HG03097 (cell line): ENCODE measurements at regions not wholly inside any gene's neighbourhood (a gene's known extent, or its start where the extent isn't known, plus 50 kb on each side); places are given as distances from the start of the nearest gene placed in this dataset.
"Not testable (repeated sequence)": the region's sequence is repeated elsewhere in the genome, so short reads cannot be mapped to it uniquely, and the experiment has no call there.

Experiments
- ATAC-seq: cut with Tn5 transposase; IDR thresholded peaks from one replicate; pipeline ENCODE4 v1.9.1; 2021; ENCODE audit not compliant: unreplicated experiment, low FRiP score

DNA sequence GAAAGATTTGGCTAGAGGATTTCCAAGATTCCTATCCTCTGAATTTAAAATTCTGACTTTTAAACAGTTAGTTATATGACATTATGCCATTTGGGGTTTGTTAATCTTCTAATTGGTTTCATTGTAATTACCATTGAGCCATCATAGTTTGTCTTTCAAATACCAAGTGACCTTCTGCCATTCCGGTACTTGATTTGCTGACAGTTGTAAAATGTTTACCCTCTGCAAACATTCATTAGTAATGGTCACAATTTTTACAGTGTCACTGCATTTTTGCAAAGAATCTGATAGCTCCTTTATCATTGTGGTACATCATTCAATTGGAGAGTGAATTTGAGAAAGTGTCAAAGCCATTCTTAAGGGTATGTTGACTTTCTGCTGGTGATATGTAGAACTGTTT, 645.0 kb upstream of the TBL1XR1 start:
- ATAC-seq, result no peak

DNA sequence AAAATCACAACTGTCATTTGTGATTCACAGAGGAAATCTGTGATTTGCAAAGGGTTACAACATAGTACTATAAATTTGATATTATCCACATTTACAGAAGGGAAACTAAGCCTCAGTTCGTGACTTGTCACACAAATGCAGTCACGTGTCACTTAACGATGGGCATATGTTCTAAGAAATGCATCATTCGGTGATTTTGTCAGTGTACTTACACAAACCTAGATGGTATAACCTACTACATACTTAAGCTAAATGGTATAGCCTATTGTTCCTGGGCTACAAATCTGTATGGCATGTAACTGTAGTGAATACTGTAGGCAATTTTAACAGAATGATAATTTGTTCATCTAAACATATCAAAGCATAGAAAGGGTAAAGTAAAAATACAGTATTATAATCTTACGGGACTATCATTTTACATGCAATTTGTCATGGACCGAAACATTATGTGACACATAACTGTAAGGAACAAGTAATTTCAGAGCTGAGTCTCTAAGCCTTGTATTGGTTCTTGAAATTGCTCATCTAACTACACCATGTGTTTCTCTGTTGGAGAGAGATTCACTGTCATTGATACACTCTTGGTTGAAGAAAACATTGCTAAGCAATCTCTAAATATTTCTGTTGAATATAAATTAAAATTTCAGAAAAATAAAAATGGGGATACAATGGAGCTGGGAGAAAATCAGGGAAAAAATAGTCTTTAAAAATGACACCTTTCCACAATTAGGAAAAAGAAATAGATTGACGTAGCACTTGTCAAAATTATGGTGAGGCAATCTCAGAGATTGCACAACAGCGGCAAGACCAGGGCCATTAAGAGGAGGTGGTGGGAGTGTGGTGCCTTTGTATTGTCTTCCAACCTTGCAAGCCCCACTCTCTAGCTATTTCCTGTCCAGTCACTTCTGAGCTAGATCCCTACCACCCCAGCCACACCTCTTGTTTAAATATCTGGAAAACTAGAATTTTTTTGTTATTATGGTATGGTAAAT, 645.8 kb upstream of the TBL1XR1 start:
- ATAC-seq, result no peak

DNA sequence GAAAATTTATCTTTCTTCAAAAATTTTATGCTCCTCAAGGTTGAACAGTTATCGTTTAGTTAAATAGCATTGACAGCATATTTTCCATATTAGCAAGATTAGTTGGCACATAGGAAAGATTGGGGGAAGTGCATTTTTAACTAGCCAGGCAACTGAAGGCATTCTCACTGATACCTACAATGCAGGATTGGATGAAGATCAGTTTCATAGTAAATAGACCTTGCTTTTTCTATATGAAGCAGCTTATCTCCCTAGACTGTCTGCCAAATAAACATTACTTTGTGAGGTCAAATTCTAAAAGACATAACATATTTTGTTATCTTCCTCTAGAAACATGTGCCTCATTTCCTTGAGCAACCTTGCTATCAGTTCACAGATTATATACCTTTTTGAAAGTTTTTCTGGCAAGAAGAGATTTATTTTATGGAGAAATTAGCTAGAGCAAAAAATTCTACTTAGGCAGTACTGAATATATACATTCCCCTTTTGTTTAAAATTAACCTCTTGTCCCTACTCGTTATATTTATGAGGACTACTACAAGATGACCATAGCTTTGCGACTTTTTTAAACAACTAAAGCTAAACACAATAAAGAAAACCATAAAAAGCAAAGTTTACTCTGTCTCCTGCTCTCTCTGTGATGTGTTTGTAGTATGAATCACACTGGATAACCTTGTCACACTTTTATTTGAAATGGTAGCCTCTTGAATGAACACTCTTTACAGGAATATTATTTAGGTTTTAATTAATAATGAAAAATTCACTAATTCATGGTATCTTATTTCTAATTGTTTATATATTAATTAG, 654.9 kb upstream of the TBL1XR1 start:
- no peak for ATAC-seq

DNA sequence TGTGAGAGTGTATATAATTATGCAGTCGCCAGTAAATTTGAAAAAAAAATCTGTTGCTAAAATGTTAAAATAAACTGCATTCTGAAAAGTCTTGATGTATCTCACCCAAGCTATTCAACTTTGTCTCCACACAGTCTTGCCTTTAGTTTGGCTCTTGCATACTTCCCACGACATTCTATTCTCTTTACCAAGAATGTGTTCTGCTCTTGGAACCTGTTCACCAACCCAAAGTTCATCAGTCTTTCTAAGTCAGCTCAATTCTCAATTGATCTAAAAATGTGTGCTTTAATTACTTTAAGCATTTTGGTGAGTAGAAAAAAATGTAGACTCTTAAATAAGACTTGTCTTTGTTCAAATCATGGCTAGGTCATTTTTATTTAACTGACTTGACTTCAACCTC, 657.7 kb upstream of the TBL1XR1 start:
- ATAC-seq, result no peak

DNA sequence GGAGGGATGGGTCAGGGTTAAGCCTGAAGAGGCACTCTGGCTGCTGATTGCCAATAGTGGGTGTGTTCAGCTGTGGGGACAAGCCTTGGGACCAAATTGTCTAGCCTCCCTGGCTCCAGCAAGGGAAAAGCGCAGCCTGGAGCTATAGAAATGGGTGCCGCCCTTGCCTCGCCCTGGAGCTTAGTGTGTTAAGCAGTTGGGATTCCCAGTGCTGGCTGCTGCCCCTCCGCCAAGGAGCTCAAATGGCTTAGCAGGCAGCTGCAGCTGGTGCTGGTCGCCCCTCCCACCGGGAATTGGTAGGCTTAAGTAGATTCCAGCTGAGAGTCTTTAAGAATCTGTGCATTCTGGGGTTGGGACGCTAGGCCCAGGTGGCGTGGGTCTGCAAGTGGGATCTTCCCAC, 662.9 kb upstream of the TBL1XR1 start:
- no peak for ATAC-seq

DNA sequence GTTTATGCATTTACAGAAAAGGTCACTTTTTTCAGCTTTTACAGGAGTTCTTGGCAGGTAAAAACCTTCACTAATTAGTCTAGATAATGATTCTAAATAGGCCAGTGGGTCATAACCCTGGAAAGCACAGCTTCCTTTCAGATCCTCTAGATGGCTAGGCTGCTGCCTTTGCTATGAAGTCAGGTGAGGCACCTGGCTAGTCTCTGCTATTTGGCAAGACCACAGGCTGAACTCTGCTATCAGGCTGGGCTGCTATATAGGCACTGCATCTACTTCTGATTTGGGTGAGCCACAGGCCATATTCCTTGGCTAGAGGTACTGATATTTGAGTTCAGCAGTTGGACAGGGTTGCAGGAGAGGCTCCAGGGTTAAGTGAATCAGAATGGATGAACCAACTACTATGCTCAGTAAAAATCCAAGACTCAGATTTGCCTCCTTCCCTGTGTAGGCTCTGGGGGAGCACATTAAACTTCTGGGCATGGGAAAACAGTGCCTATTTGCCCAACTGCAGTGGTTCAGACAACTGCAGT, 665.7 kb upstream of the TBL1XR1 start:
- no peak for ATAC-seq

DNA sequence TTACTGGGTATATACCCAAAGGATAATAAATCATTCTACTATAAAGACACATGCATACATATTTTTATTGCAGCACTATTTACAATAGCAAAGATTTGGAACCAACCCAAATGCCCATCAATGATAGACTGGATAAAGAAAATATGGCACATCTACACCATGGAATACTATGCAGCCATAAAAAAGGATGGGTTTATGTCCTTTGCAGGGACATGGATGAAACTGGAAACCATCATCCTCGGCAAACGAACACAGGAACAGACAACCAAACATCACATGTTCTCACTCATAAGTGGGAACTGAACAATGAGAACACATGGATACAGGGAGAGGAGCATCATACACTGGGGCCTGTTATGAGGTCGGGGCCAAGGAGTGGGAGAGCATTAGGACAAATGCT, 665.0 kb upstream of the KCNMB2 start:
- not testable (repeated sequence) for ATAC-seq

DNA sequence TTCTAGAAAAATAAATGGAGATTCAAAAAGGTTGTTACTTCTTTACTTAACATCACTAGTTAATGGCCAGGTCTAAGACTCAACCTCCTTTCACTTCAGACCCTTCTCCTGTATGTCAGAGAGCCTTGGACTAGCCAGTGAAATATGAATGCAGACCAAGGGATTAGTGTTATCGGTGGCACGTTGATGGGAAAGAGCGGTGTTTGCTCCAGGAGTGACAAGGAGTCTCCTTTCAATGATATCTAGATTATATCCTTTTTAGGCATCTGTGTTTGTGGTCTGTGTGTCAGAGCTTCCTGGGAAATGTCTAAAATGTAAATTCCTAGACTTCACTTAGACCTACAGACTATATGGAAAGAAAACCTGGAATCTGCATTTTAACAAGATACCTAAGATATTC, 658.0 kb upstream of the KCNMB2 start:
- no peak for ATAC-seq

DNA sequence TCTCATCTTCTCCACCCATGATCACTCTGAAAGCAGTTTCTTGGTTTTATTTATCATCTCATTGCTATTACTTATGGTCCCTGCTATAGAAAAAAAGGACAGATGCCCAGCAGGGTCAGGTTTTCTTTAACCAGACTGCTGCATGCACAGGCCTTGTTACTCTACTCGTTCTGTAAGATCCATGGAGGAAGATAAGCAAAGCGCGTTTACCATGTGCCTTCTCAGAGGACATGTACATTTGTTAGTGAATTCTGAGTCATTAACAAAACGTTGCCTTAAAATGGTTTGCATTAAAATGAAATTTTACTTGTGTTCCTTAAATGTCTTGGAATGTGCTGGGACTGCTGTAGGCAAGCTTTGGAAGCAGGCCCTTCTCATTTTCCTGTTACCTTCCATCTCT, 657.3 kb upstream of the KCNMB2 start:
- ATAC-seq, result no peak

DNA sequence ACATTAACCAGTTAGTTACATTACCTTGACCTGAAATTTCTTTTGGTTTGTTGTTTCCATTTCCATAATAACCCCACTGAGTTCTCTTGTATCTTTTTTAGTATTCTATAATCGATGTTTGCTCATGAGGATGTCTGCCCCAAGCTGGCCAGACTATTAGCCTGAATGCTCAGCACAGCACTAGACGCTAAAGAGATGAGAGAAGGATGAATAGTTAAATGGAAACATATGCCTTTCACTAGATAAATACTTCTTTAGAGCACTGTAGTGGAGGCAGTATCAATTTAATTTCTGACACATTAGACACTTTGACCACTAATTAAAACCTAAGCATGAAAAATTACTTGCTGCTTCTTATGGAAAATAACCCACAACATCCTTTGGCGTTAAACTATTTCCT, 654.9 kb upstream of the KCNMB2 start:
- ATAC-seq, result no peak

DNA sequence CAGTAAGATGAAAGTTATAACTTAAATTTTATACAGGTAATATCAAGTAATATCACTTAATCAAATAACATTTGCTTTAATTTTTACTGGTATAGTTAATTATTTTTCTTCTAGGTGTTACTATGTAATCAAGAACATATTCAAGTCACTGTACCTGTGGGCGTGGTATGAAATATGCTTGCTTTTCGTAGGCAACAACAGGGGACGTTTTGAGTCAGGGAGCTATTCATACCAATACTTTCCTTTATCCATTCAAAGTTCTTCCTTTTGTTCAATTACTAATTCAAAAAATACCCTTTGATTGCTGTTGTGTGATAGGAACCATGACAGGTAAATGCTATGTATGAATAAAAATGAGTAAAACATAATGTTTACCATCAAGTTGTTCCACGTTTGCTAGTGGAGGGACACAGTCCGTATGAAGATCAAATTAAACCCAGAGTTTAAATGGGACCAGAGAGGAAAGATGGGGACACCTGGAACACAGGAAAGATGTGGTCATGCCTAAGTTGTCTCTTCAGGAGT, 654.0 kb upstream of the KCNMB2 start:
- ATAC-seq, result no peak

DNA sequence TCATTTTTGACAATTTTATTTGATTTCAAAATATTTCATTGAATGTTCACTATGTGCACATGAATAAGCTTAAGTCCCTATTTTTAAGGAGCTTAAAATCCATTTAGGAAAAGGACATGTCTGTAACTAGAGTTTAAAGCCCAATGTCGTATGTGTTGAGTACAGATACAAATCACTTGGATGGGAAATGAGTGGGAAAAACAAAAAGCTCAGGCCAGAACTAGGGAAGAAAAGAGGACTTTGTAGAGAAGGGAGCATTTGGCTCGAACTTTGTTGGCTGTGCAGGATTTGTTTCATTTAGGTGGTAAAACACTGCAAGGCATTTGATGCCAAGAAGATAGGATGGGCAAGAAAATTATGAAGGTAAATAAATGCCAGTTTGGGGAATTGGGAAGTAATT, 653.1 kb upstream of the KCNMB2 start:
- ATAC-seq, result no peak

DNA sequence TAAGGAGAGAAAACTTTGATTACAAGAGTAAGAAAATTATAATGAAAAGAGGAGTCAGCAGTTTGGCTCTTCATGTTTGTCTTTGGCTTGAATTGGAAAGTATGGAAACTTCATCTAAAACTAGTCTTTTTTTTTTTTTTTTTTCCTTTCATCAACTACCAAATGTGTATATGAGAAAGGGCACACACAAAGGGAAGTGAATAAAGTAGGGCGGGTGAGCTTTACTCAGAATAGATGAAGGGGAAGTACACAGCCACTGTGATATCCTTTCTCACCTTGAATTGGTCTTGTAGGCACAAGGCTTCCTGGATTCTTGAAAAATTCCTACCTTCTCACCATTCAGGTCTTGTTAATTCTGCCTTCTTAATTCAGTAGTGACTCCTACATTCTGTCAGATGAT, 652.3 kb upstream of the KCNMB2 start:
- no peak for ATAC-seq

DNA sequence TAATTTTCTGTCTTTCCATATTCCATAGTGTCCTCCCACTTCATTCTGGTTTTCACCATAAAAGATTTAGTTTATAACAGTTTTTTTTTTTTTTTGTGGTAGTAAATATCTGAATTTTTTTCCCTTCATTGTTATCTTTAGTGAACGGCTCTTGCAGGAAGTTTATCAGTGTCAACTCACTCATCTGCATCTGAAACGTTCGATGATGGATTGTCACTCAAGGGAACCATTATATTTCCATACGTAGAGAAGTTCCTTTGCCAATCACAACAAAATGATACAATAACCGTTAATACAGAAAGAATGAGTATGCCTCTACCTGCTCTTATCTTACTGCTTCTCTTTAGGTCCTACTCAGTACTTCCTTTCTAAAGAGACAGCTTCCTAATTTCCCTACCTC, 651.2 kb upstream of the KCNMB2 start:
- ATAC-seq, result no peak

DNA sequence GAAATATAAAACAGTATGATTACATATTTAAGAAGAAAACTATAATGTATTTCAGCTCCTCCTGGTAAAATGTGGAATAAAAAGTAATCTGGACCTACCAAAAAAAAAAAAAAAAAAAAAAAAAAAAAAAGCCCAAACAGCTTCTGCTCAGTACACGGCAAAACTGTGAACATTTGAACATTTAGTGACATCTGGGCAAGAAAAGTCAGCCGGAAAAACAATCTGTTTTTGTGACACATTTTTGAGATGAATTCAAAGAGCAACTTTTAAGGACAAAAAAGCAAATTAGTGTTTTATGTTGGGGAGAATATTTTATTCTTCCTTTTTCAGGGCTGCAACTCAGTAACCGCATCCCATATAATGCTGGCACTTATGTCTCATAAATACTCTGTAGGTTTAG, 649.7 kb upstream of the KCNMB2 start:
- ATAC-seq, result no peak

DNA sequence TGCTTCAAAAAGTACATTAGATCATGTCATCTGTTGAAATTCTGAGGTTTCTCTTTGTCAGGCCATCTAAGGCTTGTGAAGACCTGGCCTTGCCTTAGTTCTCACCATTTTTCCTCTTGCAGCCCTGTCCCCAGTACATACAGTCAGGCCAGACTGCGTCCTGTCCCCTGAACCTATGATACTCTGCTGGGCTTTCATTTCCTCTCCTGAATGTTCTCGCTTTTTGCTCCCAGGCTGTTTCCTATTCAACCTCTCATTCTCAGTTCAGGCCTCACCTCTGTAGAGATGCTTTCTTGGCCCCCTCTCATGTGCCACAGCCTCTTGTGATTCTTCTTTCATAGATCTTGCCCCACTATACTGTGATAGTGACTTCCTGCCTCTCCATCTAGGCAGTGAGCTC, 648.8 kb upstream of the KCNMB2 start:
- ATAC-seq, result peak; percentile 70

DNA sequence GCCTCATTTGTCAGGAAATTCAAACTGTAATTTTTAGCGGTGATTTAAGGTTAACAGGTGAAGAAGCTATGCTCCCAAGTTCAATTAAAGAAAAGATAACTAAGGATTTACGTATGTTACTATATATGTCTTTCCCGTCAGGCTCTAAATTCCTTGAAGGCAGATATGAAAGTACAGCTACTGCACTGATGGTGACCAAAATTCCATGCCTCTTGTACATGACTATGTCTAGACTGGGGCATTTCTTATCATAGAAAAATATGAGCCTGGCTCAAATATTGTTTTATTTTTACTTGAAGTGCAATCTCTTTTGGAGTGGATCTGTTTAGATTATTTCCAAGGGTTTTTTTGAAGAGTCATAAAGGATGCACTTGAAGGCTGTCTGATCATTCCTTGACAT, 647.1 kb upstream of the KCNMB2 start:
- ATAC-seq, result no peak

DNA sequence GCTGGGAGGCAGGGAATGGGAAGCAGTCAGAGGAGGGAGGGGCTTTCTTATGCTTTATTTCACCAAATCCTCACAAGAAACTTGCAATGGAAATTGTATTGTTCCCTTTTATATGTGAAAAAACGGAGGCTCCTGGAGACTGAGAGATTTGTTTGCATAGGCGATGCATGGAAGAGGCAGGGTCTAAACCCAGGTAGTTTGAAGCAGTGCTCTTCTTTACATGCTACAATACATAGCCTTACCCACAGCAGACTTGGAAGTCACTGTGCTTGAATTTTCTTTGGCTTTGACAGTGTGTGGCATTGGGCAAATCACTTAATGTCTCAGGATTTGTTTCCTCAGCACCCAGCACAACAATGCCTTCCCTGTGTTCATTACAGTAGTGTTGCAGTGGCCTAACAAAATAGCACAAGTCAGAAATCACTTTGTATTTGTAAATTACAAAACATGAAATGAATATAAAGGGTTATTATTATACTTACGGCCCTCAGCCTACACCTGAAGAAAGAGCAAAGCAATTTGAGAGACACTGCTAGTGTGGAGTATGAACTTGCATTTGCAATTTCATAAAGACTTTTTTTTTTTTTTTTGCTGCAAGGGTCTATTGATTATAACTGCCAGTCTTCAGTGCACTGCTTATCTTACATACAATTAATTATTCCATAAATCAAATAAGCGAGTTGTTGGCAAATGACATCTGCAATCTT, 646.4 kb upstream of the KCNMB2 start:
- ATAC-seq, result no peak

DNA sequence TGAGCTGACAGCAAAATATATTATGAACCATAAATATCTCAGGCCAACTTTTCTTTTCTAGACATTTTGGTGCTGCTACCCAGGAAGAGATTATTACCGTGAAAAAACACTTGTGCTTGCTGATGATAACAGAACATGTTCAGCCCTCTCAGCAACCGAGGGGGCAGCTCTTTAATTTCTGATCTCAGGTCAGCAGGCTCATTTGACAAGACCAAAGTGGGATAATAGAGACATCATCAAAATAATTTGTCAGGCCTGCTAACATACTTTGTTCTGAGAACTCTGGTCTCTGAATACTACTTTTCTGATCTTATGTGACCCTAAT, 645.9 kb upstream of the KCNMB2 start:
- no peak for ATAC-seq

DNA sequence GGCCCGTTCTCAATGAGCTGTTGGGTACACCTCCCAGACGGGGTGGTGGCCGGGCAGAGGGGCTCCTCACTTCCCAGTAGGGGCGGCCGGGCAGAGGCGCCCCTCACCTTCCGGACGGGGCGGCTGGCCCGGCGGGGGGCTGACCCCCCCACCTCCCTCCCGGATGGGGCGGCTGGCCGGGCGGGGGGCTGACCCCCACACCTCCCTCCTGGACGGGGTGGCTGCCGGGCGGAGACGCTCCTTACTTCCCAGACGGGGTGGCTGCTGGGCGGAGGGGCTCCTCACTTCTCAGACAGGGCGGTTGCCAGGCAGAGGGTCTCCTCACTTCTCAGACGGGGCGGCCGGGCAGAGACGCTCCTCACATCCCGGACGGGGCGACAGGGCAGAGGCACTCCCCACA, 644.7 kb upstream of the KCNMB2 start:
- ATAC-seq, result not testable (repeated sequence)

DNA sequence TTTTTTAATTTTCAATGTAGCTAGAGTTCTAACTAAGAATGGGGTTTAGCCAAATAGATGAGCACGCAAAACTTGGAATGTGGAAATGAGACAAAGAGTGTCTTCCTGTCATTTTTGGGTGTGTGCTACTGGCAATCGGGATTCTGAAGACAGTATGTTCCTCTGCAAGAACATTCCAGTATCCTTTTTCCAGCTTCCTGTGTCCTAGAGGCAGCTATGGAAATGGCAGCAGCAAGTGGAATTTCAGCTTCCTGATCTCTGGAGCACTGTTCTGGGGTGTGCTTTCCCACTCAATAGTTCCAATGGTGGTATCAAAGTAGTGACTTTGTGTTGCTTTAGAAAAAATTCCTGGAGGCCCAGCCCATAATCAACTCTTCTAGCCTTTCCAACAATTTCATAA, 642.9 kb upstream of the KCNMB2 start:
- ATAC-seq, result no peak
